HG02973 (cell line): ENCODE measurements at regions not wholly inside any gene's neighbourhood (a gene's known extent, or its start where the extent isn't known, plus 50 kb on each side); places are given as distances from the start of the nearest gene placed in this dataset.

Experiments
- ATAC-seq: cut with Tn5 transposase; IDR thresholded peaks from one replicate; pipeline ENCODE4 v1.9.1; 2021; ENCODE audit warnings: moderate library complexity; ENCODE audit not compliant: unreplicated experiment

- no peak for ATAC-seq
Measured at GRCh38 chr2:3138621-3139020, 239.0 kb downstream of the EIPR1 start.

GRCh38 chr2:3137651-3138300, 239.8 kb downstream of the EIPR1 start:
- no peak for ATAC-seq

GRCh38 chr2:3135676-3136075, 241.9 kb downstream of the EIPR1 start:
- no peak for ATAC-seq

- ATAC-seq, result no peak
Measured at GRCh38 chr2:3134026-3134571, 243.5 kb downstream of the EIPR1 start.

GRCh38 chr2:3132966-3133365, 244.7 kb downstream of the EIPR1 start:
- ATAC-seq, result no peak

- ATAC-seq, result no peak
Measured at GRCh38 chr2:3132466-3132865, 245.2 kb downstream of the EIPR1 start.

GRCh38 chr2:3131636-3132326, 245.8 kb downstream of the EIPR1 start:
- no peak for ATAC-seq

- no peak for ATAC-seq
Measured at GRCh38 chr2:3130889-3131635, 246.6 kb downstream of the EIPR1 start.

GRCh38 chr2:3130444-3130843, 247.2 kb downstream of the EIPR1 start:
- no peak for ATAC-seq

GRCh38 chr2:3129867-3130266, 247.8 kb downstream of the EIPR1 start:
- no peak for ATAC-seq

GRCh38 chr2:3128786-3129185, 248.8 kb downstream of the EIPR1 start:
- ATAC-seq, result no peak

- ATAC-seq, result no peak
Measured at GRCh38 chr2:3127710-3128109, 249.9 kb downstream of the EIPR1 start.

- ATAC-seq, result no peak
Measured at GRCh38 chr2:3126911-3127621, 250.6 kb downstream of the EIPR1 start.

GRCh38 chr2:3126171-3126910, 251.3 kb downstream of the EIPR1 start:
- no peak for ATAC-seq

GRCh38 chr2:3125761-3126130, 251.9 kb downstream of the EIPR1 start:
- no peak for ATAC-seq

- no peak for ATAC-seq
Measured at GRCh38 chr2:3125001-3125760, 252.4 kb downstream of the EIPR1 start.

- no peak for ATAC-seq
Measured at GRCh38 chr2:3122525-3122924, 255.1 kb downstream of the EIPR1 start.

- no peak for ATAC-seq
Measured at GRCh38 chr2:3121601-3122000, 256.0 kb downstream of the EIPR1 start.

GRCh38 chr2:3117650-3118216, 259.9 kb downstream of the EIPR1 start:
- no peak for ATAC-seq
